GM18519 (cell line): ENCODE measurements at regions not wholly inside any gene's neighbourhood (a gene's known extent, or its start where the extent isn't known, plus 50 kb on each side); places are given as distances from the start of the nearest gene placed in this dataset.

Experiments
- ATAC-seq: cut with Tn5 transposase; IDR thresholded peaks from one replicate; pipeline ENCODE4 v1.9.1; 2021; ENCODE audit warnings: mild to moderate bottlenecking, moderate library complexity; ENCODE audit not compliant: unreplicated experiment, low FRiP score

- ATAC-seq: no peak
These were observed 238.7 kb upstream of the CIBAR2 start for GRCh38 chr16:85350973-85351372.

GRCh38 chr16:85353013-85353412 is 240.7 kb upstream of the CIBAR2 start:
- no peak for ATAC-seq

- no peak for ATAC-seq
These were observed 241.8 kb upstream of the CIBAR2 start for GRCh38 chr16:85353839-85354685.

- ATAC-seq: no peak
These were observed 242.6 kb upstream of the CIBAR2 start for GRCh38 chr16:85354686-85355514.

GRCh38 chr16:85355515-85355837 is 243.2 kb upstream of the CIBAR2 start:
- no peak for ATAC-seq

- no peak for ATAC-seq
These were observed 243.9 kb upstream of the CIBAR2 start for GRCh38 chr16:85356157-85356556.

GRCh38 chr16:85357323-85357722 is 245.1 kb upstream of the CIBAR2 start:
- ATAC-seq: no peak

GRCh38 chr16:85357924-85358505 is 245.7 kb upstream of the CIBAR2 start:
- ATAC-seq: no peak

- no peak for ATAC-seq
These were observed 246.5 kb upstream of the CIBAR2 start for GRCh38 chr16:85358704-85359146.

- ATAC-seq: no peak
These were observed 247.0 kb upstream of the CIBAR2 start for GRCh38 chr16:85359147-85359822.

GRCh38 chr16:85360323-85361277 is 248.3 kb upstream of the CIBAR2 start:
- no peak for ATAC-seq

- no peak for ATAC-seq
These were observed 249.3 kb upstream of the CIBAR2 start for GRCh38 chr16:85361441-85362118.

- ATAC-seq: no peak
These were observed 250.2 kb upstream of the CIBAR2 start for GRCh38 chr16:85362443-85362842.

- ATAC-seq: no peak
These were observed 249.7 kb upstream of the GSE1 start for GRCh38 chr16:85363427-85363826.

GRCh38 chr16:85363881-85364280 is 249.2 kb upstream of the GSE1 start:
- ATAC-seq: no peak

- no peak for ATAC-seq
These were observed 248.6 kb upstream of the GSE1 start for GRCh38 chr16:85364323-85365040.

GRCh38 chr16:85365120-85365519 is 248.0 kb upstream of the GSE1 start:
- no peak for ATAC-seq

- no peak for ATAC-seq
These were observed 246.9 kb upstream of the GSE1 start for GRCh38 chr16:85366031-85366763.
